WTC11 (cell line): ENCODE measurements at regions not wholly inside any gene's neighbourhood (a gene's known extent, or its start where the extent isn't known, plus 50 kb on each side); places are given as distances from the start of the nearest gene placed in this dataset.

Experiments used
- ATAC-seq: fragments of 200-7000 bp; cut with Tn5 transposase; 2 replicates; pipeline ENCODE4 v1.10.0; 2021; ENCODE audit warnings: mild to moderate bottlenecking, moderate library complexity
- CTCF ChIA-PET: fragments of 300-600 bp; sonication (Branson Sonifier 250); formaldehyde crosslinking; loops from one replicate; lab custom pipeline; 2021; ENCODE audit warnings: antibody characterized with exemption; lab: Charles Lee
- POLR2A ChIA-PET: fragments of 350-600 bp; sonication (Branson Sonifier 250); formaldehyde crosslinking; loops from one replicate; lab custom pipeline; 2021; ENCODE audit warnings: antibody characterized with exemption; lab: Charles Lee
- DNase-seq: peaks from one replicate; pipeline ENCODE4 v3.0.0; 2021; ENCODE audit warnings: low spot score
- H3K27ac Mint-ChIP-seq: 2 replicates; pipeline ENCODE4 v1.8.0; 2021; ENCODE audit warnings: mixed read lengths
- H3K27me3 Mint-ChIP-seq: 2 replicates; pipeline ENCODE4 v1.8.0; 2021; ENCODE audit warnings: low read depth, mild to moderate bottlenecking, moderate library complexity, mixed read lengths
- H3K36me3 Mint-ChIP-seq: 2 replicates; pipeline ENCODE4 v1.8.0; 2021; ENCODE audit warnings: mixed read lengths
- H3K4me1 Mint-ChIP-seq: 2 replicates; pipeline ENCODE4 v1.8.0; 2022; ENCODE audit warnings: mixed read lengths
- H3K4me3 Mint-ChIP-seq: 2 replicates; pipeline ENCODE4 v1.8.0; 2021; ENCODE audit warnings: mild to moderate bottlenecking, moderate library complexity, mixed read lengths
- H3K9me3 Mint-ChIP-seq: 2 replicates; pipeline ENCODE4 v1.8.0; 2021; ENCODE audit warnings: mixed read lengths
- CREB1 ChIP-seq: sonication (generic); formaldehyde crosslinking; IDR thresholded peaks from 2 replicates; pipeline ENCODE4 v1.8.0; 2023; ENCODE audit warnings: mild to moderate bottlenecking, missing genetic modification reagents
- E2F4 ChIP-seq: sonication (generic); formaldehyde crosslinking; IDR thresholded peaks from 2 replicates; pipeline ENCODE4 v1.8.1; 2022; ENCODE audit warnings: low read depth, mild to moderate bottlenecking, moderate library complexity, missing genetic modification reagents, borderline replicate concordance
- GTF2I ChIP-seq: fragments of 250-450 bp; sonication (Bioruptor Pico); conservative IDR thresholded peaks from 2 replicates; pipeline ENCODE4 v1.4.0; 2021; ENCODE audit warnings: mild to moderate bottlenecking
- IRF2 ChIP-seq: sonication (generic); formaldehyde crosslinking; IDR thresholded peaks from 2 replicates; pipeline ENCODE4 v1.8.0; 2022; ENCODE audit warnings: low read depth, missing genetic modification reagents, borderline replicate concordance
- JAZF1 ChIP-seq: fragments of 250-450 bp; sonication (Bioruptor Pico); IDR thresholded peaks from 2 replicates; pipeline ENCODE4 v1.9.0; 2021; ENCODE audit warnings: moderate library complexity, mild to moderate bottlenecking, inconsistent platforms
- MLX ChIP-seq: sonication (generic); formaldehyde crosslinking; IDR thresholded peaks from 2 replicates; pipeline ENCODE4 v1.8.1; 2023; ENCODE audit warnings: mild to moderate bottlenecking, missing genetic modification reagents, moderate library complexity
- NFATC4 ChIP-seq: fragments of 250-450 bp; sonication (Bioruptor Pico); IDR thresholded peaks from 2 replicates; pipeline ENCODE4 v1.9.0; 2021; ENCODE audit warnings: mild to moderate bottlenecking
- NR1H2 ChIP-seq: sonication (generic); formaldehyde crosslinking; IDR thresholded peaks from 2 replicates; pipeline ENCODE4 v1.9.0; 2021; ENCODE audit warnings: mild to moderate bottlenecking, moderate library complexity, missing genetic modification reagents
- NR2C2 ChIP-seq: sonication (generic); formaldehyde crosslinking; IDR thresholded peaks from 2 replicates; pipeline ENCODE4 v1.8.0; 2022; ENCODE audit warnings: mild to moderate bottlenecking, missing genetic modification reagents
- RORB ChIP-seq: fragments of 250-450 bp; sonication (Bioruptor Pico); IDR thresholded peaks from 2 replicates; pipeline ENCODE4 v1.9.0; 2021; ENCODE audit warnings: mild to moderate bottlenecking
- TEAD1 ChIP-seq: sonication (generic); formaldehyde crosslinking; IDR thresholded peaks from 2 replicates; pipeline ENCODE4 v1.8.0; 2022; ENCODE audit warnings: mild to moderate bottlenecking, missing genetic modification reagents
- USF1 ChIP-seq: sonication (generic); formaldehyde crosslinking; IDR thresholded peaks from 2 replicates; pipeline ENCODE4 v1.8.0; 2022; ENCODE audit warnings: mild to moderate bottlenecking, missing genetic modification reagents
- ZBTB21 ChIP-seq: sonication (generic); formaldehyde crosslinking; IDR thresholded peaks from 2 replicates; pipeline ENCODE4 v1.8.1; 2023; ENCODE audit warnings: mild to moderate bottlenecking, missing genetic modification reagents, borderline replicate concordance
- ZMAT4 ChIP-seq: fragments of 250-450 bp; sonication (Bioruptor Pico); IDR thresholded peaks from 2 replicates; pipeline ENCODE4 v1.9.0; 2021; ENCODE audit warnings: mild to moderate bottlenecking
- ZNF138 ChIP-seq: sonication (generic); formaldehyde crosslinking; conservative IDR thresholded peaks from 2 replicates; pipeline ENCODE4 v1.8.1; 2022; ENCODE audit warnings: mild to moderate bottlenecking, moderate library complexity, missing genetic modification reagents
- ZNF219 ChIP-seq: sonication (generic); formaldehyde crosslinking; IDR thresholded peaks from 2 replicates; pipeline ENCODE4 v1.8.0; 2023; ENCODE audit warnings: missing genetic modification reagents, mild to moderate bottlenecking, borderline replicate concordance
- ZNF317 ChIP-seq: sonication (generic); formaldehyde crosslinking; IDR thresholded peaks from 2 replicates; pipeline ENCODE4 v1.8.1; 2023; ENCODE audit warnings: low read depth, mild to moderate bottlenecking, moderate library complexity, missing genetic modification reagents, borderline replicate concordance
- ZNF425 ChIP-seq: fragments of 250-450 bp; sonication (Bioruptor Pico); conservative IDR thresholded peaks from 2 replicates; pipeline ENCODE4 v1.9.0; 2021; ENCODE audit warnings: mild to moderate bottlenecking

GRCh38 chr12:13891902-13892301 lies 89.5 kb downstream of the GRIN2B start (continued):
- no peak for TF ChIP-seq CREB1 (CRISPR knock-in tag)
- no peak for TF ChIP-seq IRF2 (CRISPR knock-in tag)
- TF ChIP-seq ZNF219, result no peak
- TF ChIP-seq TEAD1 (CRISPR knock-in tag), result no peak
- TF ChIP-seq RORB (CRISPR knock-in tag), result no peak
- no peak for TF ChIP-seq NFATC4 (CRISPR knock-in tag)
- TF ChIP-seq USF1 (CRISPR knock-in tag), result no peak
- no peak for TF ChIP-seq JAZF1

- H3K27ac Mint-ChIP-seq, result no peak overlapping the region
- CTCF ChIA-PET, result no interaction called here
- H3K4me3 Mint-ChIP-seq, result no peak overlapping the region
- POLR2A ChIA-PET, result no interaction called here
- no peaks in the 10 kb centered on the region for H3K9me3 Mint-ChIP-seq
- no peak for TF ChIP-seq NR1H2 (CRISPR knock-in tag)
- no peak for TF ChIP-seq E2F4 (CRISPR knock-in tag)
- no peak for TF ChIP-seq NR2C2 (CRISPR knock-in tag)
- no peak for TF ChIP-seq ZBTB21 (CRISPR knock-in tag)
- TF ChIP-seq ZNF317, result no peak
- ATAC-seq, result no peak
- no peak for DNase-seq
- peaks cover 16% of the 10 kb centered on the region for H3K4me1 Mint-ChIP-seq
- no peaks in the 10 kb centered on the region for H3K36me3 Mint-ChIP-seq
- no peaks in the 10 kb centered on the region for H3K27me3 Mint-ChIP-seq
Observed at GRCh38 chr12:13890943-13891342, 90.5 kb downstream of the GRIN2B start.

GRCh38 chr12:13887779-13888388 lies 93.5 kb downstream of the GRIN2B start:
- Mint-ChIP-seq H3K27ac (no peak overlapping the region), H3K9me3 (no peaks in the 10 kb centered on the region), H3K4me3 (no peak overlapping the region), H3K4me1 (0 out of 2 replicates have a peak, but pooled peaks cover 4% of the 10 kb centered on the region), H3K27me3 (no peaks in the 10 kb centered on the region), H3K36me3 (no peaks in the 10 kb centered on the region)
- DNase-seq, result no peak
- POLR2A ChIA-PET, result no interaction called here
- no peak for TF ChIP-seq GTF2I
- CTCF ChIA-PET, result interaction anchor here (0.9 to 2.2 kb wide), 3 partner anchors 17 to 148 kb away, joined by 3 to 7 read pairs (median 4); no protein-coding TSS in a partner anchor
- no peak for ATAC-seq

GRCh38 chr12:13882176-13882575 lies 99.2 kb downstream of the GRIN2B start:
- H3K4me3 Mint-ChIP-seq, result no peak overlapping the region
- CTCF ChIA-PET, result interaction anchor here (0.6 to 3.3 kb wide), 2 partner anchors 18 to 59 kb away, joined by 3 to 9 read pairs; no protein-coding TSS in a partner anchor
- H3K9me3 Mint-ChIP-seq, result no peaks in the 10 kb centered on the region
- no peaks in the 10 kb centered on the region for H3K4me1 Mint-ChIP-seq
- no peak overlapping the region for H3K27ac Mint-ChIP-seq
- no peak for DNase-seq
- POLR2A ChIA-PET, result no interaction called here
- no peaks in the 10 kb centered on the region for H3K36me3 Mint-ChIP-seq
- no peak for ATAC-seq
- TF ChIP-seq ZNF138 (no peak), MLX (no peak), USF1 (CRISPR knock-in tag) (no peak), ZNF425 (CRISPR knock-in tag) (no peak), ZMAT4 (CRISPR knock-in tag) (no peak), TEAD1 (CRISPR knock-in tag) (no peak), CREB1 (CRISPR knock-in tag) (no peak)
- no peaks in the 10 kb centered on the region for H3K27me3 Mint-ChIP-seq
